IPS DF 19.7 (cell line): ENCODE measurements at regions not wholly inside any gene's neighbourhood (a gene's known extent, or its start where the extent isn't known, plus 50 kb on each side); places are given as distances from the start of the nearest gene placed in this dataset.
"Not testable (repeated sequence)": the region's sequence is repeated elsewhere in the genome, so short reads cannot be mapped to it uniquely, and the experiment has no call there.

Experiments used
- DNase-seq: peaks from one replicate; pipeline ENCODE4 v3.0.0-alpha.2; 2013; ENCODE audit warnings: low read depth, low spot score

DNA sequence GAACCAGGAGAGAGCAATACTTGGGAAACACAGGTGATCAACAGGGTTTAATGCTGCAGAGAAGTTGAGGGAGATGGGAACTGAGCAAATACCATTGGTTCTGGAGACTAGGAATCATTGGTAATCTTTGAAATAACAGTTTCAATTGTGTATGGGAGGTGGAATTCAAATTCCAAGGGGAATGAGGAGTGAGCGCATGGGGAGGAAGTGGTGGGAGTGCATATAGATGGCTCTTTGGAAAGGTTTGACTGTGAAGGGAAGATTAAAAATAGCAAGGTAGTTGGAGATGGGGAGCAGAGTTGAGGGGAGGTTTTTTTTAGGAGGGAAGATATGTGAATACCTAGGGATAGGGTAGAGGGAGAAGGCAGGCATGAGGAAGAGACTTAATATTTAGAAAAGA lies 51.1 kb upstream of the ROPN1 start:
- no peak for DNase-seq

DNA sequence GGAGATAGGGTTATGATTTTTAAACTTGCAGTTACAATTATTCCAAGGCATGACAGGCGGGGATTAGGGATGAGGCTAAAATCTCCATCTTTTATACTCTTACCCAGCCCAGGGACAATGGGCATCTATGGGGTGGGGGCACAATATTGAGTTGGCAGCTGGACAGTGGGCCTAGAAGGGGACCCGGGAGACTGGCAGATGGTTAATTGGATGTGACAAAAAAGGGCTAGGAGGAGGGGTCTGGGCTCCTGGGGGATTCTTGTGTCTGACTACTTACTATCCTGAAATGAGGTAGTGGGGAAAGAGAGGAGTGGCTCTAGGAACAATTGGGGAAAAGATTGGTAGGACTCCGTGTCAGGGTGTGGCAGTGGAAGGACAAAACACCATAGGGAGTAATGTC lies 53.0 kb upstream of the ROPN1 start:
- DNase-seq = no peak

DNA sequence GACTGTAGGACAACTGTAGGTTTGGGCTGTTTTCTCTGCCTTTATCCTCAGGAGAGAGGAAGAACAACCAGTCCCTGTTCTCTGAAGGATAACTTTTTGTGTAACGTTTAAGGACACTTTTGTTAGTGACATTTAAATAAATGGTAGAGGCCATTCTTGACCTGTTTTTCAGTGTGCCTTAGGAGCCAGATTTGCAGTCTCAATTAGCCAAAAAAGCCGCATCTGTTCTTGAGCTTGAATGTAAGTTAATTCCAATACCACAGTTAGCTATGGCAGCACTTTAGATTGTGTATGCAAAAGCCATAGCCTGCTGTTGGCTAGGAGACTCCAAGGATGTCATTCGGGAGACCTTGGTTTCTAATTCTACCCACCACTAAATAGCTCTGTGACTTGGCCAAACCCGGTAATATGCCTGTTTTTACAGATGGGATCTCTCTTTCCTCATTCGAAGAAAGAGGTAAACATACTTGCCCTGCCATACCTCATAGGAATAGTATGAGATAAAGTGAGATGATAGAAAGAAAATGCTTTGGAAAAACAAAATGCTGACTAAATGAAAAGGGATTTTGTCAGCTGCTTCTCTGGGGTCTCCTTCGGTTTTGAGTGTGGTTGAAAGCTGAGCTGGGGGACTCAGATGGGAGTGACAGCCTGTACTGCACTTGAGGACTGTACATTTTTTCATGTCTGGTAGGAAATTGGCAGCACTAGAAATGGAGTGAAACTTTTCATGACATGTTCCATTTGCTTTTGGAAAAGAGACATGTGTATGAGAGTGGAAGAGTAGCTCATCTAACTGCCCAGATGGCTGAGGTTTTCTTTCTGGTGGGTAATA lies 57.3 kb upstream of the ROPN1 start:
- no peak for DNase-seq

DNA sequence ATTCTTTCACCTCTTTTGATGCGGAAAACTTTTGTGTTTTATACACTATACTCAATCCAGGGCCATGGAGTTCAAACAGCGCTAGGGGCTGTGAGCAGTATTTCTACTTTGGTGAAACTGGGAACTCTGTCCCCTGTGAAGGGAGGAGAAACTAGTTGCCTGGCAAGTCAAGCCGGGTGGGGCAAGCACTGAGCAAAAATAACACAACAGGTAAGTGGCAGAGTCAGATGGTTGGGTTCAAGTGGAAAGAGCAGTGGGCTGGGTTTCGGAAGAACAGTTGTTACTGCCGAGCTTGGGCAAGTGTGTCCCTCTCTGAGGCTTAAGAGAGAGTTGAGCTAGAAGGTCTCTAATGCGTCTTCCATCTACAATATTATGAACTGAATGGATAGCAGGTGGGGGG lies 59.7 kb upstream of the ROPN1 start:
- DNase-seq = no peak

DNA sequence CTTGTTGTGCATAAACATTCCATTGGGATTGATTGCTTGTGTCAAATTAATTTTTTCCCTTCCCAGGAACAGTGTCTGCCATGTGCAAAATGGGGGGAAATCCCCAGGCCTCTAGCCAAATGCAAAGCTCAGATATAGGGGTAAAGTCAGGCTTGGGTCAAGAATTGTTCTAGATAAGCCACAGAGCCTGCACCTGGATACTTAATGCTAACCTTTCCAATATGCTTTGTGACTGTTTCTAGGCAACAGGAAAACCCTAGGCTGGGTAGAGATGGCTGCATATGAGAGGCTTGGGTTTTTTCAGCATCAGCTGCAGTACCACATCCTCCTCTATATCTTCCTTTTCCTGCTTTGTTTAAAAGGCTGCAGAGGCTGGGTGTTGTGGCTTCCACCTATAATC lies 61.9 kb upstream of the ROPN1 start:
- no peak for DNase-seq

DNA sequence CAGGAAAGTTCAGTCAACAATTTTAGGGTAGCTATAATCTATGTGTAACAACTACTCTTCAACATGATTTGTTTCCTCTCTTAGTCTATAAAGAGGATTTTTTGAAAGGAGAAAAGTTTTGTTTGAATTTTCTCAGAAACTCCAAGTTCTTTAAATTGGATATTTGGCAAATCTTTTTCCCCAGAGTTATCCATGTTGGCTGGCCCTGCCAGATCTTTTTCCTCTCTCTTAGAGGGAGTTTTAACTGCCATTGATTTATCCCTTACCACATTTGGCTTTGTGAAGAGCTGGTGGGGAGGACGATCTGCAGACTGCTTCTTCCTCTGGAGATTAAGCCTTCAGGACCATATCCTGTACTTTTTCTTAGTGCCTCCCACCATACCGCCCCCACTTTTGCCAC lies 64.9 kb upstream of the ROPN1 start:
- no peak for DNase-seq

DNA sequence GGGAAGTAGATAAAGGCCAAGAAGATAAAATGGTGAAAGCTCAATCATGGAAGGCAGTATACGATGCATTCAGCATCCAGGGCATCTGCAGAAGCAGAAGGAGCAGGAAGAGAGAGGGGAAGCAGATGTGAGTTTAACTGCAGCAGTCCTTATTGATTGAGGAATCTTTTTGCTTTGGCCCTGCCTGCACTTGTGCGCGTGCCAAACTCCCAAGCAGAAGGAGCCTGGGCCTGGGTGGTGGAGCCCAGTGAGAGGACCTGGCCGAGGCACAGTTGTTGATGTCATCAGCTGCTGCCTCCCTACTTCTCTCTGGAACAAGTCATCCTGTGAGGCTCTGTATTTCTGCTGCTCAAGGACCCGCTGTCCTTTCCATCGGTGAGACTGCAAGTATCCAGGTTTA lies 65.5 kb upstream of the ROPN1 start:
- no peak for DNase-seq

DNA sequence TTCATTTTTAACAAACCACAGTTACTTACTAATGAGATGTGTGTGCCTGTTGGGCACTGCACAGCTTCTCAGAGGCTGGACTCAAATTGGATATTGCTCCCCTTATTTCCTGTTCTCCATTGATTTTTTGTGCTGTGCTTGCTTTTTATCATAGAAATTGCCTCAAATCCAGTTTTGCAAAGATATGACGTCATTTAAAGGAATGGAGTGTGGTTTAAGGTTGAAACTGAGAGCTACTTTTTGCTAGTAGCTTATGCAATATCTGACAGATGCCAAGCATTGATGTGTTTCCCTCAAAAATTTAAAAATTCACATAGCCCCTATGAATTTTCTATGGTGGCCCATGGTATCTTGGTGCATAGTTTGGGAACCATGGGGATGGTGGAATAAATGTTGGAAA lies 67.7 kb upstream of the ROPN1 start:
- DNase-seq = no peak

DNA sequence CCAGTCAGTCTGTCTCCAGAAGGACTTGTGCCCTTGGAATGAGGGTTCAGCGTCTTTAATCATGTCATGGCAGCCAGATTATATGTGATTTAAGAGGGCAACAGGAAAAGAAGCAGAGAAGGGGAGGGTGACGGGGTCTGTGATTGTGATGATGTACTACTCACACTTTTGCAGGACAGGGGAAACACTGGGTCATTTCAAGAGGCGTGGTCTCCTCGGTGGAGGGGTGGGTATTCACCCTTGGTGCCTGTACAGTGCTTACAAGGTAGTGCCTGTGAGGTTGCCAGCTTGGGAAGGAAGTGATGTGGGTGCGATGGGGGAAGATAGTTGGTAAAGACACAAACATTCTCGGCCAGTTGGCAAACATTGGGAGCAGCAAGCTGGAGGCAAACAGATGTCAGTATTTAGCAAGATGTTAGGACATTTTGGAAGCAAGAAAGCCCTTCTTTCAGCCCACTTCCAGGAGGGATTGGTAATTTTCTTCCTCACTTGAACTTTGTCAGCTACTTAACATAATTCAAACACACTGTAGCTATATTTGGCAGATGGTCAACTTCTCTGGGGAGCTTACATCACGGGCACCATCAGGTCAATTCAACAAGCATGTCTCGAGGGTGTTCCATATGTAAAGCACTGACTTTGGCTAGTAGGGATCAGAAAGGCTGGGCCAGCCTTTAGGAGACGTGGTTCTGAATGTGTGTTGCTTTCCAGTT lies 71.4 kb upstream of the ROPN1 start:
- no peak for DNase-seq

DNA sequence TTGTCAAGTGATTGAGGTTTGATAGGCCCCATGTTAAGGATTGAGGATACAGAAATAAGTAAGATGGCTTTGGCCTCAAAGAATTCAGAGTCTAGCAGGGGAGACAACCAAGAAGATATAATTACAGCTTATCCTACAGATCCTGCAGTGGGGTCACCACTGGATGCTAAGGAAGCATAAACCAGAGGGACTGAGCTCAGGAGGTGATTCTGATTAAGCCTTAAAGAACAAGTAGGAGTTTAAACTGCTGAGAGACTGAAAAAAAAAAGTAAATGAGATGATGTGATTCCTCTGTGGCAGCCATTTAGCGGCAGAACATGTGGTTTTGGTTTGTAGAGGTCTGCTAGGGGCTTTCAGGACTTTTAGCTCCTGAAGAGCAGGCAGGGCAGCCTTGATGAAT lies 72.1 kb upstream of the ROPN1 start:
- DNase-seq = no peak

DNA sequence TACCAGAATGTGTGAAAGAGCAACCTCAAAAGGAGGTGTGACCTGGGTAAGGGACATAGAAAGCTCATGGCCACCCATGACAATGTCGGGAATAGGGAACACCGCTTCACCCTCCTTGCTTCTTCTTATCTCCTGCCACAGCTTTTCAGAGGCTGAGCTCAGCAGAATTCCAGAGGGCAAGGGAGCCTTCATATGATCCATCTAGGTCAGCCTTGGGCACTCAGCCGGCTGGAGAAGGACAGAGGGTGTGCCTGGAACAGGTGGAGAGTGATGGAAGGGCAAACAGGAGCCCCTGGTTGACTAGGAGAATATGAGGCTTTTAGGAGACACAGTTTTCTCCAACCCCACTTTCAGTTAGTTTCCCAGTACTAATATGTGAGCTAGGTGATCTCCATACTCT lies 74.6 kb upstream of the ROPN1 start:
- DNase-seq = not testable (repeated sequence)

DNA sequence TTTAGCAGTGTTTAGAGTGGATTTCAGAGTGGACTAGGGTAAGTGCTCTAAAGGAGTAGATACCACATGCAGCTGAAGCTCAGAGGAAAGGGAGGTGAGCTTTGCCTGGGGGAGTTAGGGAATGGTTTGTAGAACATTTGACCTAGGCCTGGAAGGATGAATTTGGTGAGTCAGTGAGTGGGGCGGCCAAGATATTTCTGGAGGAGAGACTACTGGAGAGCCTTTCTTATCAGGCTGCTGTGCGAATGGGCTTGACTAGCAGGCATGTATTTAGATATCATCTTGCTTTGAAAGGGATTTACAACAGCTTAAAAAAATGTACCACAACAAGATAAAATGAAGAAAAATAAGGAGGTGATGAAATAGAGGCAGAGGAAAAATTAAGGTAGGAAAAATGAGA lies 77.8 kb upstream of the ROPN1 start:
- DNase-seq = not testable (repeated sequence)

DNA sequence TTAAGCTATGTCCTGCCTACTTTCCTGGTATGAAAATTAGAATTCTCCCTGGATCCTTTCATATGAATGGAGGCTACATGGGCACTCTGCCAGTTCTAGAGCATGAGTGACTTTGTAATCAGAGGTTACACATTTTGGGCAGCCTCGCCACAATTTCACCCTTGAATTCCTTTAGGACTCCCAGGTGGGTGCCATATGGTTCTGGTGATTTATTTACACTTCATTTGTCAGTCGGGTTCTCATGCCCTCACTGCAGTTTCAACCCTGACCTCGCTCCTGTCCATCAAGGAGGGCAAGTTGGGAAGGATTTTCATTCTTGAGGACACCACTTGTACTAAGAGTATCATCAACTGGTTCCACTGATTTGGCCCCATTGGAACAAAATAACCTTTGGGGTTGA lies 83.2 kb upstream of the ROPN1 start:
- DNase-seq = not testable (repeated sequence)

DNA sequence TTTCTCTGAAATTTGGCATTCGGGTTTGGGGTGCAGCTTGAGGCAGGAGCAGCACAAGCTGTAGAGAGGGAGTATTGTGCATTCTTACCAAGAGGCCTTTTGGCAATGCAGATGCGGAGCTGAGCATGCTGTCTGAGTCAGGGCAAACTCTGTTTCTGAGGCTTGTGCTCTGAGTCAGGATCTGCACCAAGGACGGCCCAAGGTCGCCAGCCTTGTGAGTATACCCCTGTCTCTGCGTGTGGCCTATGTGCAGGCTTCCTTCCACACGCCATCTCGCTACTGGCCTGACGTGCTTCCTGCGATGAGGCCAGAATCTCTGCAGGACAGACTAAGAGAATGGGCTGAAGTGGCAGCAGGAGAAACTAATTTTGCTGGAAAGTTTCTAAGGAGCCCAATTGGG lies 83.8 kb upstream of the ROPN1 start:
- no peak for DNase-seq

DNA sequence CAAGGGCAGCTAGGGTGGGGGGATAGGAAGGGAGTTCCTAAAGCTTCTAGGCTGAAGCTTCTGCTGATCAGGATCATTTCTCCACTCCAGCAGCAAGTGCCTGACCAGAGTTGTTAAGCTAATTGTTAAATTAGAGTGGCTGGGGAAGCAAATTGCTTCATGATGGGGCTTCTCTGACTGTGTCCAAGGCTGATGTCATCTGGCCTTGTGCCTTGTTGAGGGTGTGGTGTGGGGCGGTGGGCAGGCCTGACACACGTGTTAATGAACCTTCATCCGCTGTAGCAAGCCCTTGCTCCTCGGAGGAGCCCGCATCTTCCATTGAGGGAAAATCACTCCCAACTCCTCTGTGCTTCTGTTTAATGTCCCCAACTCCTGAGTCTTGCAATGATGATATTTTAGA lies 84.3 kb upstream of the ROPN1 start:
- no peak for DNase-seq

DNA sequence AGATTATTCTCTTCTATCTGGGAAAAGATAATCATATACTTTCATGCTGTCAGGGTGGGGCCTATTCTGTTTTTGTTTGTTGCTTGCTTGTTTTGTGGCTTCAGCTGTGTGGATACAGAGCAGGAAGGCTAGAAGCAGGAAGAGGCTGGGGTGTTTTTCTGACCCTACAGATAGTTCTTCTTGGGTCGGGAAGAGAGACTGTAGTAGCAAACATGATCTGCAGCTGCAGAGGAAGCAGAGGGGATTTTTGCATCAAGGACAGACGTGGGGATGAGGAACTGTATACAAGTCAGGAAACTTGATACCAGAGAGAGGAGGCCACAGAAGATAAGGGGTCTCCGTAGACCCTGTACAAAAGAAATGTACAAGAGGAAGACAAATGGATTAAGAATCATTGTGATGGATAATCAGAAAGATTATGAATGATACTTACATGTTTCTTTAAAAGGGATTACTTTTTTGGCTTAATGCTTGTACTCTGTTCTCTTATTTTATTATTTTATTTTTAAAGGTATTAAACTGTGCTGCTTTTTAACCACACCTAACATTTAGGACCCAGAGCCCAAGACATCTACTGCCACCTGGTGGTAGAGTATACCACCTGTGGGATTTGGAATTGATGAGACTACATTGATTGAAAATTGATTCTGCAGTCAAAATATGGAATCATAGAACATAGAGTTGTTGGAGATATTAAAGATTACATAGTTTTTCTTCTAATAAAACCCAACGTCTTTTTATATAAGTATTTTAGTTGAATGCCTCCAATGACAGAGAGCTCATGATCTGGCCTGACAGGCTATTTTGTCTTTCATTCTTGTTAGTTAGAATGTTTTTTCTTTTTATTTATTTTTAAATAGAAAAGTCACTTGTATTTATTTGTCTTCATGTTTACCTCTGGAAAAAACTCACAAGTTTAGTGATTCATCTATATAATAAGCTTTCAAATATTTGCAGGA lies 87.3 kb upstream of the ROPN1 start:
- DNase-seq = no peak

DNA sequence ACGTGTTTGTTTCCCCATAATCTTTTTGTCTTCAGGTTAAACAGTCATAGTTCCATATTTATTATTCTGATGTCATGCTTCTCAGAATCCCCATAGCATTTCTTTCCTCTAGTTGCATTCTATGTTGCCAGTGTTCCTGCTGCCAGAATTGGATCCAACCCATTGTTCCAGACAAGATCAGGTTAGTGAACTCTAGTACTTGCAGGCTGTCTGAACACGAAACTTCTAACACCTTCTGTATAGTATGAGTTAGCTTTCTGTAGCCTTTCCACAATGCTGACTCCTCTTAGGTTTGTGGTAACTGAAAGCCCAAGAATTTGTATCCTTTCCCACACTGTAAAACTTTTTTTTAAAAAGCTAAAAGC lies 88.0 kb upstream of the ROPN1 start:
- DNase-seq = no peak

DNA sequence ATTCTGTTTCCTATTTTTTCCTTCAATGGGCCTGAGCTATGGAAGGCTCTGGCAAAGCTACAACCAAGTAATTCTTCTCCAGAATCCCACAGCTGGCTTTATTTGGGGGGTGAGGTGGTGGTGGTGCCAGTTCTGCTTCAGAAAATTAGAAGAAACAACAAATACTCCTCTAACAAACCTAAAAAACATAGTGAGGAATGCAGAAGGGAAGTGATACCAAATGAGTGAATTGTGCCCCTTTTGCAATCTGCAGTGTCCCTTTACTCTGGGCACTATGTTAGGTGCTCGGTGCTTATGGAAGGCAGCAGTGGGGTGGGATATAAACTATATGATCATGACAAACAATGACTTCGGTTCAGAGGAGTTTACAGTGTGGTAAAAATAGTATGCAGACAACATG lies 90.4 kb upstream of the ROPN1 start:
- DNase-seq = no peak

DNA sequence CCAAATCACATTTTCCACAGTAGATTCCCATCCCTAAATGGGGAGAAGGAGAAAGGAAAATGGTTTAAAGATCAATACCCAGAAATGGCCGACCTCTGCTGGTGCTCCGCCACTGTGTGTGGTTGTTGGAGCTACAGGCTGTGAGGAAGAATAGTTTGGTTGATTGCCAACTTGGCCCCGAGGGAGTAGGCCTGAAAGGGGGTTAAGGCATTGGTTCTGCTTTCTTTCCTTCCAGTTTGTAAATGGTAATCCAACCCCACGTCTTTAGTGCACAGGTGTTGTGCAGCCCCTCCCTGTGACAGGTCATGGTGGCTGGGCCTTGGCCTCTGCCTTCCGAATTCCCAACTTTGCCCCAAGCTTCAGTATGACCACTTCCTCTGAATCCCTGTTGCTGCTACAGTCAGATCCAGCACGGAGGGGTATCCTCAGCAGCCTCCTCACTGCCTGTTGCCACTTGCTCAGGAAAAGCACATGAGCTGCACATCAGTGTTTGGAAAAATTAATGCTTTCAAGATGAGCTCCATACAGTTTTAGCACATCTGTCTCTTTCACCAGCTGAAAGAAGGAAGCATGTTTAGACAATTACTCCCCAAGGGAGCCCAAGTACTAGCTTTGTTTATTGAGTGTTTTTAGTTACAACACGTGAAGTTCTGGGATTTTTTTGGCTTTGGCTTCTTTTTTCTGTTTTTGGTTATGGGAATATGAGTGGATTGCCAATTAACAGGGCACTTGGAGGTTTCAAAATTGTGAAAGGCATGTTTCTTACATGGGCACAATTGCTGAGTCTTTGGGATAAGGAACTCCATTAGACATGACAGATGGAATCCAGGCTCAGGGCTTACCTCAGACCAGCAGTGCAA lies 92.3 kb upstream of the ROPN1 start:
- no peak for DNase-seq

DNA sequence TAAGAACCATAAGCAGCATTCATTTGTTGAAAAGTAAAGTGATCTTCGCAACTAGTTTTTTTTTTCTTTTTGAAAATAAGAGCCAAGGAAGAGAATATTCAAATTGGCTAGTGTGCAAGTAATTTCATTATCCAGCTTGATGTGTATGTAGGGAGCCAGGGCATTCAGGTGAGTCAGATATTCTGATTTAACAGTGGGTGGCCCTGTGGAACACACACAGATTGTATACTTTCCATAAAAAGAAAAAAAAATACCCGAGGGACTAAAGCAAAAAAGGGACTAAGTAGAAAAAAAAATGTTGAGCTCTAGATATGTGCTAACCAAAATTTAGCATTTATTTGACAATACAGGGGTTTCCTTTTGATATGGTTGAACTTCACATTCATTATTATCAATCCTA lies 96.9 kb upstream of the ROPN1 start:
- no peak for DNase-seq

DNA sequence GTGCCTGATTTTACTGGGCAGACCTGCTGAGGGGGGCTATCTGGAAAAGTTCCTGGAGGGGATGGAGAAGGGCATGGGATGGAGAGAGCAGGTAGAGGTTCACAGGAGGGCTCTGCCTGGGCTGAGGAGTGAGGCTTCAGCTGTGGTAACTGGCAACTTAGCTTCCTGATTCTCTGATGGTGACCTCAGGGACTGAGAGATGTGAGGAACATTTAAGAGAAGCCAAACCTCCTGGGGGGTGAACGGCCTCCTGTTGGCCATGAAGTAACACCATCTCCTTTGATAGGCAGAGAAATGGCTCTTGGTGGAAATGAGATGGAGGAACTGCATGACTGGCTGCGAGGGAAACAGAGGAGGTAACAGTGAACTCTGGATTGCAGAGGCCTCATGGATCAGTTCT lies 97.3 kb upstream of the ROPN1 start:
- DNase-seq = no peak
